Stimulated activated CD4-positive, alpha-beta T cell treated with anti-CD3 and anti-CD28 coated beads, Interleukin-1b, Interleukin-23, amount 100 ng/mL, for 4 hours (primary cell): ENCODE measurements at regions not wholly inside any gene's neighbourhood (a gene's known extent, or its start where the extent isn't known, plus 50 kb on each side); places are given as distances from the start of the nearest gene placed in this dataset.

Experiments
- DNase-seq, 2 donors: peaks; one replicate each; pipeline ENCODE4 v3.0.0-alpha.2; 2020; ENCODE audit warnings: low read depth in 2 of 2

- no peak for DNase-seq
Measured at GRCh38 chr5:2658447-2658846, 93.0 kb downstream of the IRX2 start.

- no peak for DNase-seq
Measured at GRCh38 chr5:2657151-2657550, 94.3 kb downstream of the IRX2 start.

GRCh38 chr5:2656206-2656605 lies 95.3 kb downstream of the IRX2 start:
- no peak for DNase-seq

GRCh38 chr5:2653991-2654390 lies 97.5 kb downstream of the IRX2 start:
- no peak for DNase-seq

- DNase-seq, result no peak
Measured at GRCh38 chr5:2651116-2651515, 100.4 kb downstream of the IRX2 start.

GRCh38 chr5:2642684-2643345 lies 108.7 kb downstream of the IRX2 start:
- no peak for DNase-seq

- no peak for DNase-seq
Measured at GRCh38 chr5:2640717-2641116, 110.8 kb downstream of the IRX2 start.

GRCh38 chr5:2639425-2639824 lies 112.1 kb downstream of the IRX2 start:
- DNase-seq, result no peak

GRCh38 chr5:2634399-2635176 lies 116.9 kb downstream of the IRX2 start:
- no peak for DNase-seq

- no peak for DNase-seq
Measured at GRCh38 chr5:2633992-2634391, 117.5 kb downstream of the IRX2 start.

- no peak for DNase-seq
Measured at GRCh38 chr5:2631758-2632157, 119.7 kb downstream of the IRX2 start.

- DNase-seq, result no peak
Measured at GRCh38 chr5:2629045-2629444, 122.4 kb downstream of the IRX2 start.

GRCh38 chr5:2627867-2628266 lies 123.6 kb downstream of the IRX2 start:
- DNase-seq, result no peak

GRCh38 chr5:2626572-2626971 lies 124.9 kb downstream of the IRX2 start:
- DNase-seq, result no peak

- DNase-seq, result no peak
Measured at GRCh38 chr5:2622866-2623265, 128.6 kb downstream of the IRX2 start.

GRCh38 chr5:2621631-2622030 lies 129.8 kb downstream of the IRX2 start:
- DNase-seq, result no peak

GRCh38 chr5:2619216-2619615 lies 132.3 kb downstream of the IRX2 start:
- DNase-seq, result no peak

- DNase-seq, result no peak
Measured at GRCh38 chr5:2617461-2617860, 134.0 kb downstream of the IRX2 start.

GRCh38 chr5:2615917-2616316 lies 135.6 kb downstream of the IRX2 start:
- DNase-seq, result no peak

GRCh38 chr5:2614571-2614970 lies 136.9 kb downstream of the IRX2 start:
- no peak for DNase-seq

- DNase-seq, result no peak
Measured at GRCh38 chr5:2611659-2612058, 139.8 kb downstream of the IRX2 start.

- DNase-seq, result no peak
Measured at GRCh38 chr5:2610986-2611385, 140.5 kb downstream of the IRX2 start.

- DNase-seq, result no peak
Measured at GRCh38 chr5:2608391-2608790, 143.1 kb downstream of the IRX2 start.

- DNase-seq, result no peak
Measured at GRCh38 chr5:2607598-2607997, 143.9 kb downstream of the IRX2 start.
